ENCODE measurements at regions not wholly inside any gene's neighbourhood (a gene's known extent, or its start where the extent isn't known, plus 50 kb on each side); places are given as distances from the start of the nearest gene placed in this dataset.
"Not testable (repeated sequence)": the region's sequence is repeated elsewhere in the genome, so short reads cannot be mapped to it uniquely, and the experiment has no call there.

DNA sequence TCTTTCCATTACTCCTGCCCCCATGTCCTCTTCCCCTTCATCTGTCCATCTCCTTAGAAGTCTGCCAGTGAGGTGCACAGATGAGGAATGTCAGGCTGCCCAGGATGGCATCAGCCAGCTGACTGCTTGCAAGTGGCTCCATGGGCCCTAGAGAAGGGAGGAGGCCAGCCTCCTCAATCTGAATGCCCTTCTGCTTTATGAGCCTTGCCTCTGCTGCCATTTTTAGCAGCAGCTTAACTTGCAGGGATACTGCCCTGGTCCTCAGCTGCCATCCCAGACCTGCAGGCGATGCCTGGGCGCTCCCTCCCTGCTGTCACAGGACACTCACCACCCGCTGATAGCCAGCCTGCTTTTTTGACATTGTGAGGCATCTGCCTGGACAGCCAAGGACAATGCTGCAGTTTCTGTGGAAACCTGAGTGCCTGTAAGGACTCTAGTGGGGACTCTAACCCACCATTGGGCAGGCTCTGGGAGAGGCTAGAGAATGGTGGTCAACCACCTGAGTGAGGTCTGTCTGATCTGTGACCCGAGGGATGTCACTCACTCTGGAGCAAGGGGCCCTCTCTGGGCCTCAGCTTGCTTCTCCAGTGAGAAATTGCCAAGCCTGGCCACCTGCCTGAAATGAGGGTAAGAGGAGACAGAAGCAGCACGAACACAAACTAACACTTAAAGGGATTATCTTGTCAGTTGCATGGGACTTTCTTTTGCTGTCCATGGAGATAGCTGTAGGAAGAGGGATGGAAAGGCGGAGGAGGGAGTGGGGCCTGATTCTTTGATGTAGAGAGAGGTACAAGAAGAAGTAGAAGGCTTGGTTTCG lies 185.0 kb downstream of the MIS18A start:
- DNase-seq (ENCODE audit: low read depth in 2 of 2), result no peak

DNA sequence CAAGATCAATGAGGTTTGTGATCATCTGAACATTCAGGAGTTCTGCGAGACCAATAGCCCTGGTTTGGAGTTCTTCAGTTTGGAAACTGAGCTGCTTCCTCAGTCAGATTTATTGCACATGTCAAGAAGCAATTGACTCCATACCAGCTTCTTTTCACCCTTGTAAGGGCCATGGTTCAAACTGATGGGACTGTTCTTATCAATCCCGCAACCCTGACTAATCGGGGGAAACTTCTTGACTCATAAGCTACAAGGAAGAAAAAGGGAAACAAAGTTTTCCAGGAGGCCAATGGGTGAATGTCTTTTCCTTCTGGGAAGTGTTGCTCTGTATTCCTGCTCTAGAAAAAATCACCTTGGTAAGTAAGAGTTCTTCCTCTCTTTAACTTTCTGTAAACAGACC lies 187.9 kb downstream of the MIS18A start:
- DNase-seq (ENCODE audit: low read depth in 2 of 2), result no peak

DNA sequence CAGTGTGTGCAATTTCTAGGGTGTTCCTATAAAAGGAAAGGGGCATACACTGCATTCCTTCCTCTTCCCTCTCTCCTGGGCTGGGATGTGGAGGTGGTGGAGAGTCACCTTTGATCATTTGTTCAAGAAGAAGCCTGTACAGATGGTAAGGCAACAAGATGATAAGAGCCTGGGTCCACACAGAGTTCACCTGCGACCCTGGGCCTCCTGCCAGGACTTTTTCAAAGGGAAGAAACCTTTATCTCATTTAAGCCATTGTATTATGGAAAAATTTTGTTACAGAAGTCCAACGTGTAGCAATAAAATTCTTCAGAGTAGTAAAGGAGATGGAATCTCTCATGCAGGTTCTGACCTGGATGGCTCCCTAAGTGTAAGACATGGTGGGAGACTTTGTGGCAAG lies 189.1 kb downstream of the MIS18A start:
- no peak for DNase-seq (ENCODE audit: low read depth in 2 of 2)

DNA sequence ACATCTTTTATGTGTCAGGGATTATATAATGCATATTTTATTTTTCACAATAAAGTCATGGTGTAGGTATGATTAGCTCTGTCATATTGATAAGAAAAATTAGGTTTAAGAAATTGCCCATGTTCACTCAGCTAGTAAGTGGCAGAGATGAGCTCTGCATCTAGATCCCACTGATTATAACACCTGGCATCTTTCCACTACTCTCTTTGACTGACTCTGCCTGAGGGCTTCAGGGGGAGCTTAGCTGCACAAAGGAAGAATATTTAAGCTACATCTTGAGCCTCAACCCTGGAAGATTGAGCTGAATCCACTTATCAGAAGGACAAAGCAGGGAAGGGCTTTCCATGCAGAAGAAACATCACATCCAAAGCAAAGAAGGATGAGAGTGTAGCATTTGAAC lies 190.4 kb downstream of the MIS18A start:
- DNase-seq (ENCODE audit: low read depth in 2 of 2), result no peak

DNA sequence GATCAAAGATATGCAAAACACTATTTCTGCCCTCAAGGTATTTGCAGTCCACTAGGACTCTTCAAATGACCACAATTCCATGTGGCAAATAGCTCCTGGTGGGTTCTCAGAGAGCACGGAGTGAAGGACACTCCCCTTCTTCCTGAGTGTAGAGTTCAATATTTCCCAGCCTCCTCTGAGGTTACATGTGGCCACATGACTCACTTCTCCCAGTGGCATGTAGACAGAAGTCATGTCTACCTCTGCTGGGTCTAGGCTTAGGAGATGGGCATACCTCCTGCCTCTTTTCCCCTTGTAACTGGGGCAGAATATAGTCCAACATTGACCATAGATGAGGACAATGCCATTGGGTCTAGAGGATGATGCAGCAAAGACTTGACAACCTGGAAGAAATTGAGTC lies 191.4 kb downstream of the MIS18A start:
- no peak for DNase-seq (ENCODE audit: low read depth in 2 of 2)

DNA sequence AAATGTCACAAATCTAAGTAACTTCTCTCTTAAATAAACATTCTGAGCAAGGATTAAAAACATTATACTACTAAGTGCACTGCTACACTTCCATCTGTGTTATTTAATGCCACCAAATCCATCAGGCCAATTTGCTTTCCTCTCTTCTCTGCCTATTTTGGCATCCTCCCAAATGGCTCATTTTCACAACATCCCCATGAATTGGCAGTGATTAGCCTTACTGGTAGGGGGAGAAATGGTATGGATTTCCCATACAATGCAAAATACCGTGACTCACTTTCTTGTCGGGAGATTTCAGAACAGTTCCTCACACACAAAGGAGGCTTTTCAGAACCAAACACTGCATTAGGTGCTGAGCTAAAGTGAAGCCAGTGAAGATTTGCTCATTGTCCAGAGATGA lies 195.7 kb downstream of the MIS18A start:
- DNase-seq (ENCODE audit: low read depth in 2 of 2), result no peak

DNA sequence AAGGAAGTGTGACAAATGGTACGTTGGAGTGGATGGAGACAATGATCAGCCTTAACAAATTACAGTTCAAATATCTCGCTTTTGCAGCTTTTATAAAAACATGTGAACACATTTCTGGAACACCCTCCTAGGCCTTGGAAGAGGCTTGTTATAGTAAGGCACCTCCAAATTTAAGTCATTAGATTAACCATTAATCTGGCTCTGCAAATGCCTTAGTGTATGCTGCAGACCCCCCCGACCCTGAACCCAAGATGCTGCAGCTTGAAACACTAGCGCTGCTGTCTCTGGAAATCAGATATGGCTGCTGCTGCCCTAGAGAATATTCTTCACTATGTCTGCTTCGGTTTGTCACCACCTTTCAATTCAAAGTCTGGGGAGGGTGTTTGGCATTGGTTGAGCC lies 196.4 kb downstream of the MIS18A start:
- DNase-seq (ENCODE audit: low read depth in 2 of 2), result no peak

DNA sequence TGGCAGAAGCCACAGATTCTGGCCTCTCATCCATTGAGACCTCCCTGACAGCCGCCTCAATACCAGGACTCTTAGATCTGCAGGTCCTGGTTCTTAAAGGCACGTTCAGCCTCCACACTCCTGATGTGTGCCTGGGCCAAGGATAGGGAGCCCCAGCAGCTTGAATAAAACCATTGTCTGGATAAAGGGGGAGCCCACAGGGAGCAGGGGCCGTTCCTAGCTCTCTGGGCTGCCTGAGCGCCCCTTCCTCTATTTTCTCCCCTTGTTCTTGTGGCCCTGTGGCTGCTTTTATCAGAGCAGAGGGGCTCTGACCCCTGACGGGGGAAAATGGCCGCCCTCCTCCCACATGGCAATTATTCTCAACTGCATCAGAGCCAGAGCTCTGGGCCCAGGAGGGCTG lies 200.8 kb downstream of the HUNK start:
- DNase-seq (ENCODE audit: low read depth in 2 of 2), result no peak

DNA sequence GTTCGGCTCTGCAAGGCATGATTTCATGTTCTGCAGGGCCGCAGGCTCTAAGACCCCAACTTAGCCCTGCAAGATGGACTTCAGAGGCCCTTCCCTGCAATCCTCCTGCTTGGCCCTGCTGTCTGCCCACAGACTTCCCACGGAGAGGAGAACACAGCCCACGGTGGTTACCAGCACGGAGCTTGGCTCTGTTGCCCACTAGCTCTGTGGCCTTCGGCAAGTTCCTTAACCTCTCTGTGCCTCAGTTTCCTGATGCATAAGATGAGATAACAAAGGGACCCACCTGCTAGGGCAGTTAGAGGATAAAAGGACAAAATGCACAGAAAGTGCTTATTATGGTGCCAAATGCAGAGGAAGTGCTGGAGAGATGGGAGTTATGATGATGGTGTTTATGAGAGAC lies 200.4 kb downstream of the HUNK start:
- DNase-seq (ENCODE audit: low read depth in 2 of 2), result no peak

DNA sequence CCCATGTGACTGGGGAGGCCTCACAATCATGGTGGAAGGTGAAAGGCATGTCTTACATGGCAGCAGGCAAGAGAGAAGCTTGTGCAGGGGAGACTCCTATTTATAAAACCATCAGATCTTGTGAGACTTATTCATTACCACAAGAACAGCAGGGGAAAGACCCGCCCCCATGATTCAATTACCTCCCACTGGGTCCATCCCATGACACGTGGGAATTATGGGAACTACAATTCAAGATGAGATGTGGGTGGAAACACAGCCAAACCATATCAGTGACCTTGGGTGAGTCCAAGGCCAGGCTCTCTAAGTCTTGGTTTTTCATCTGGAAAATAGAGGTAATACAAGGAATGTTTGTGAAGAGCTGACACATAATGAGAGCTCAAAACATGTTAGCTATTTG lies 198.8 kb downstream of the HUNK start:
- not testable (repeated sequence) for DNase-seq (ENCODE audit: low read depth in 2 of 2)

DNA sequence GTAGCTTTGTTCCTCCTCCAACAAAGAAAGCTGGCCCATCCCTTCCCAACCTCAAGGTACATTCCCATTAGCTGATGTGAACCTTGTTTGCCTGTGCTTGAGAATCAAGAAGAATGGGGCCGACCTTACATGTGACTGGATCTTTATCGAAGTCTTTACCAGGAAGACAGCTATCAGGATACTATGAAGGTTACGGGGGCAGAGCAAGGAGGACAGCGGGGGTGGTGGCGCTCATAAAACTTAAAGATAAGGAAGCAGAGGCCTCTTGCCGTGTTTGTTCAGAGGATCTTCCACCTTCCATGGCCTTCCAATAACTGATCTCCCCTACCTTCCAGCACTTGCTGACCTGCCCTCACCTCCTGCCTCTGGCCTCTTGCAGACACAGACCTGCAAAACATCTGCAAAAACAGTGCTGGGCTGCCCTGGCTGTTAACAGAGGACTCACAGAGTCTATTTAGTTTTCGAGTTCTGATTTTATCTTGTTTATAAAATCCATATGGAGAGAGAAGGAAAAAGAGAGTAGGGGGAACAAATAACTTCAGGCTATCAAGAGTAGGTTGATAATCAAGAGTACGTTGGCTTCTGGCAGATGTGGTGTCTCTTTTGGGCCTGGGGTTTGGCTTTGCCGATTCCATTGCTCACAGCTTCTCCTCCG lies 198.0 kb downstream of the HUNK start:
- no peak for DNase-seq (ENCODE audit: low read depth in 2 of 2)

DNA sequence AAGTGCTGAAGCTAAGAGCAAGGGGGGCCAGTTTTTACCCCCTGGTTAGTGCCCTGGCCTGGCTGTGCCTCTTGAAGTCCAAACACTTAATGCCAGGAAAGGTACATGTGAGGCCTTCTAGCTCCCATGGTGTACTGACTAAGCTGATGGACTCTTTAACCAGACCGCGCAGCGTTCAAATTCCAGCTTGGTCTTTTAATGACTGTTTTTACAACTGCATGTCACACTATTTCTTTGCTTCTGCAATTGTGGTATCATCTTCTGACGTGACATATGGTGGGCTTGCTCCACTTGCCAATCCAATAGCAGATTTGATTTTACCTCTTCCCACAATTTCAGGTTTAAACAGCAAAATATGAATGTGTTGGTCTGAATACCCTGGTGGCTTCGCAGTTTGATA lies 197.3 kb downstream of the HUNK start:
- DNase-seq (ENCODE audit: low read depth in 2 of 2), result no peak

DNA sequence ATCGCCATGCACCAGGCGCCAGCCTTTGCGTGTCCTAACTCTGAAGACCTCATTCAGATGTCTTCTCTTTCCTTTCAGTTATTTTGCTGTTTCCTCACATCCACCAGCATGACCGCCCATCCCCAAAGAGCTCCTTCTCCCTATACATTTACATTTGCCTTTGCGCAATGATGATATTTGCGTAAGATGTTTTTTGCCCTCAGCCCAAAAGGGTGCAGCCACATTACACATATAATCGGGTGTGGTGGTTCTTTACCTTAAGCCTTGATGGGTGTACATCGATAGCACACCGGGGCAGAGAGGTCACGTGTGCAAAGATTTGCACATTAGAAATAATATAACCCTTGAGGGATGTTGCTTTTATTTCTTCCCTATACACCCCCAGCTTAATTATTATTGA lies 192.8 kb downstream of the HUNK start:
- DNase-seq (ENCODE audit: low read depth in 2 of 2), result no peak

DNA sequence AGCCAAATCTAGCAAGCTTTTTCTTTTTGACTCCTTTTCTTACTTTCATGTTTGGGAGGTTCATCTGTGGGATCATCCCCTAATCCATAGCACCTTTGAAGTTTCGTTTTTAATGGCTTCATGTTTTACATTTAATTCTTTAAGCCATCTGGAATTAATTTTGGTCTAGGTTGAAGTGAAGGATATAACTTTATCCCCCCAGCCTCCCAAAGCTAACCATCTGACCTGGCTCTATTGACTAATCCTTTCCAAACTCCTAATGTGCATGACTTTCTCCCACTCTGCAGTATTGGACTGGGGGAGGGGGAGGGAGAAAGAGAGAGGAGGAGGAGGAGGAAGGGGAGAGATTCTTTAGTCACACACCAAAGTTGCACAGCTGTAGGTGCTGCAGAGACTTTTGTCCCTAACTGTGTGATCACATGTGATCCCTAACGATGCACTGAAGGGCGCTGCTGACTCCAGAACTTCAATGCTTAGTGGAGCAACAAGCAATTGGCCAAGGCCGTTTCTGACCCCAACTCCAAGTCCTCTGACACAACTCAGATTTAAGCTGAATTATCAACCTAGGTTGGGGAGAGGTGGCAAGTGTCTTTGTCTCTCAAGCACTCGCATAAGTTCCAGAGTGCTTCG lies 191.6 kb downstream of the HUNK start:
- no peak for DNase-seq (ENCODE audit: low read depth in 2 of 2)

DNA sequence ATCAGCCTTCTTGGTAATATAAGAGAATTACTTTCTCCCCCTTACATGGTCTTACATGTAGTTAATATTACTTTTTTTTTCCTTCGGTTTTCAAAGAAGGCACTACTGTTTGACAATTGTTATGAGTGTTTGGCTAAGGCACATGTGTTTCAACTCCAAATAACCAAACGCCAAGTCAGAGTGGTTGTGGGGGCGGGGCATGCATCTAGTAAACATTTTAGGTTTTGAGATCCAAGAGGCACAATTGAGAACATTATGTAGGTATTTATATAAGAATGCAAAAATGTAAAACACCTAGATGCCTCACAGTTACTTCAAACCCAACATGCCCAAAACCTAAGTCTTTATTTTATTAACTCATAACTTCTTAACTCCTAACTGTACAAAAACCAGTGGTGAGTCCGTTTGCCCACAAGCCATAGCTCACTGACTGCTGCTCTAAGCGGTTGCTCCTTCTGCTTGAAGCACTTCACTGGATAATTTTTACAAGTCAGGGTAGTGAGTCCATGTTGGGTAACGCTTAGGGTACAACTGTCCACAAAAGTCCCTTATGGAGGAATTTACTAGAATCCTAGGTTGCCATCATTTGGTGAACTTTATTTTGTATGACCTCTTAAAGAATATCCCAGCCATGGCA lies 189.9 kb downstream of the HUNK start:
- no peak for DNase-seq (ENCODE audit: low read depth in 2 of 2)

DNA sequence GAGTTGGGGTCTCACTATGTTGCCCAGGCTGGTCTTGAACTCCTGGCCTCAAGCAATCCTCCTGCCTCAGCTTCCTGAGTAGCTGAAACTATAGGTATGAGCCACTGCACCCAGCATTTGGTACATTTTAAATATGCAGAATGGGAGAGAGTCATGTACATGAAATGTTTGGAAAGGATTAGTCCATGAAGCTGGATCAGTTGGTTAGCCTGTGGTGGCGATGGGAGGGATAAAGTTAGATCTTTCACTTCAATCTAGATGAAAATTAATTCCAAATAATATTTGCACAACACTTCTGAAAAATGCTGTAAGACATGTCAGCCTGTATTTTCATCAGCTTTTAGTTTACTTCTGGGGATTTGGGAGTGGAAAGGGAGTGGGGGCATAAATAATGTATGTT lies 188.9 kb downstream of the HUNK start:
- no peak for DNase-seq (ENCODE audit: low read depth in 2 of 2)

DNA sequence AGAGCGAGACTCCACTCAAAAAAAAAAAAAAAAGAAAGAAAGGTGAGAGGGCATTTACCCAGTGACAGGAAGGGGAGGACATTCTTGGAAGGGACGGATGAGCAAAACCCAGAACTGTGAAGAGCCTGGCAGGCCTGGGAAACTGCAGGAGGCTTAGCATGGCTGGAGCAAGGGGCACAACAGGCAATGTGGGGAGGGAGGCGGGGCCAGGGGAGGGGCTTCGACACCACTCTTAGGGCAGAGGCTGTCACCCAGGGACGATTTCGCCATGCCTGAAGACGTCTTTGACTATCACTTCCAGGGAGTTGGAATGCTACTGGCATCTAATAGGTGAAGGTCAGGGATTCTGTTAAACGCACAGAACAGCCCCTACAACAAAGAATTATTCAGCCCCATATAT lies 184.0 kb downstream of the HUNK start:
- DNase-seq (ENCODE audit: low read depth in 2 of 2), result no peak

DNA sequence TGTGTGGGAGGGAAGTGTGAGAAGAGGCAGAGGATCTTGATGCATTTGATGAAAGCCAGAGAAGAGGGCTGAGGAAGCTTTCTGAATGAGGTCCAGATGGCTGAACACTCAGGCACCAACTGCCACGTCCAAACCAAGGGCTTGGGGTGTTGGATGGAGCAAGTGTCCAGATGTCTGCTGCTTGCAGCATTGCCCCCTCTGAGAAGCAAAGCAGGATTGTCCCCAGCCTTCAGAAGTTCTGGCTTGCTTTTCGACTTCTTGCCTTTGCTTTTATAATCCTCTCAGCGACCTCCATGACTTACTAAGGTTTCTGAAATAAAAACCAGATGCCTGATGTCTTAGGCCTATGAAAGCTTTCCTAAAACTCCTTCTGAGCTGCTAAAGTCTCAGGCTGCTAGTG lies 182.5 kb downstream of the HUNK start:
- no peak for DNase-seq (ENCODE audit: low read depth in 2 of 2)

Data from stimulated activated CD4-positive, alpha-beta T cell treated with anti-CD3 and anti-CD28 coated beads, Interleukin-12 subunit alpha, Interleukin-12 subunit beta, amount 100 ng/mL, for 24 hours (primary cell).